ENCODE measurements at regions not wholly inside any gene's neighbourhood (a gene's known extent, or its start where the extent isn't known, plus 50 kb on each side); places are given as distances from the start of the nearest gene placed in this dataset.

GRCh38 chr4:12084690-12085089 is 656.0 kb upstream of the HS3ST1 start:
- intact Hi-C loops (cut with DNase I): no loop called here
- no peak for DNase-seq
- no peaks in the 10 kb centered on the region for H3K4me1 ChIP-seq (replicated peaks in 1 of 2)

GRCh38 chr4:12071316-12071715 is 642.6 kb upstream of the HS3ST1 start:
- no peak for DNase-seq
- Histone ChIP-seq H3K36me3 (replicated peaks in 1 of 2) (no peaks in the 10 kb centered on the region), H3K4me3 (no peak overlapping the region), H3K27me3 (no peaks in the 10 kb centered on the region), H3K9me3 (replicated peaks in 1 of 3) (no peaks in the 10 kb centered on the region), H3K27ac (no peak overlapping the region), H3K4me1 (replicated peaks in 1 of 2) (no peaks in the 10 kb centered on the region)
- TF ChIP-seq CTCF (IDR thresholded peaks at IDR 0.05) (no peak), POLR2A (IDR thresholded peaks at IDR 0.05) (no peak)
- WGBS, 4 donors: 90 to 97% (median 91%) methylated on average over 2 of the region's 2 CpGs
- intact Hi-C loops (cut with DNase I): no loop called here

More at GRCh38 chr4:12084690-12085089, 656.0 kb upstream of the HS3ST1 start:
- H3K36me3 ChIP-seq (replicated peaks in 1 of 2): no peaks in the 10 kb centered on the region
- no peak overlapping the region for H3K4me3 ChIP-seq
- no peaks in the 10 kb centered on the region for H3K9me3 ChIP-seq (replicated peaks in 1 of 3)
- no peaks in the 10 kb centered on the region for H3K27me3 ChIP-seq
- no peak overlapping the region for H3K27ac ChIP-seq
- 56 to 74% (median 59%) methylated on average over 5 of the region's 5 CpGs for whole genome bisulfite sequencing, 4 donors
- TF ChIP-seq CTCF (IDR thresholded peaks at IDR 0.05) (no peak), POLR2A (IDR thresholded peaks at IDR 0.05) (no peak)

- H3K27ac ChIP-seq: no peak overlapping the region
- no peak for DNase-seq
- no peaks in the 10 kb centered on the region for H3K27me3 ChIP-seq
- no peaks in the 10 kb centered on the region for H3K4me1 ChIP-seq (replicated peaks in 1 of 2)
- no peaks in the 10 kb centered on the region for H3K9me3 ChIP-seq (replicated peaks in 1 of 3)
- no peak overlapping the region for H3K4me3 ChIP-seq
- H3K36me3 ChIP-seq (replicated peaks in 1 of 2): no peaks in the 10 kb centered on the region
- no peak for TF ChIP-seq POLR2A (IDR thresholded peaks at IDR 0.05)
- no peak for TF ChIP-seq CTCF (IDR thresholded peaks at IDR 0.05)
- intact Hi-C loops (cut with DNase I): no loop called here
- WGBS, 4 donors: 69 to 84% (median 80%) methylated on average over 2 of the region's 2 CpGs
Observed at GRCh38 chr4:12053966-12054365, 625.3 kb upstream of the HS3ST1 start.

GRCh38 chr4:12053556-12053955 is 624.9 kb upstream of the HS3ST1 start:
- Histone ChIP-seq H3K36me3 (replicated peaks in 1 of 2) (no peaks in the 10 kb centered on the region), H3K4me1 (replicated peaks in 1 of 2) (no peaks in the 10 kb centered on the region), H3K27ac (no peak overlapping the region), H3K4me3 (no peak overlapping the region), H3K27me3 (no peaks in the 10 kb centered on the region), H3K9me3 (replicated peaks in 1 of 3) (no peaks in the 10 kb centered on the region)
- TF ChIP-seq CTCF (IDR thresholded peaks at IDR 0.05) (no peak), POLR2A (IDR thresholded peaks at IDR 0.05) (no peak)
- intact Hi-C loops (cut with DNase I): no loop called here
- DNase-seq: no peak
